Keratinocyte (primary cell): ENCODE measurements at regions not wholly inside any gene's neighbourhood (a gene's known extent, or its start where the extent isn't known, plus 50 kb on each side); places are given as distances from the start of the nearest gene placed in this dataset.

Experiments
- DNase-seq: peaks from one replicate; pipeline ENCODE4 v3.0.0-alpha.2; 2011; ENCODE audit warnings: low read depth, missing footprints, low spot score
- FAIRE-seq: peaks from 2 replicates; lab custom pipeline; 2011; peaks lifted over from hg19 to GRCh38; lab: Jason Lieb, UNC
- H2AFZ ChIP-seq: 2 replicates; pipeline ENCODE4 v1.6.0; 2012; ENCODE audit warnings: low read length, control low read depth, inconsistent platforms; ENCODE audit not compliant: control insufficient read depth
- H3K27ac ChIP-seq: 2 replicates; pipeline ENCODE4 v1.5.1; 2011; ENCODE audit warnings: low read length; ENCODE audit not compliant: control insufficient read depth, insufficient read depth
- H3K27me3 ChIP-seq: 3 replicates; pipeline ENCODE4 v1.6.0; 2011; ENCODE audit warnings: low read length; ENCODE audit not compliant: control insufficient read depth, insufficient read depth; ENCODE audit errors: extremely low read depth
- H3K36me3 ChIP-seq, 2 experiments: 2 replicates in 1 of 2; 3 replicates in 1 of 2; pipeline ENCODE4 v1.5.1; 2011; ENCODE audit warnings: low read length in 2 of 2, mild to moderate bottlenecking in 1 of 2; ENCODE audit not compliant: control insufficient read depth in 2 of 2, insufficient read depth in 2 of 2; ENCODE audit errors: extremely low read depth in 1 of 2
- H3K4me1 ChIP-seq: 3 replicates; pipeline ENCODE4 v1.5.1; 2011; ENCODE audit warnings: low read length; ENCODE audit not compliant: control insufficient read depth, insufficient read depth; ENCODE audit errors: extremely low read depth
- H3K4me2 ChIP-seq: 3 replicates; pipeline ENCODE4 v1.6.0; 2011; ENCODE audit warnings: low read depth, low read length; ENCODE audit not compliant: control insufficient read depth, insufficient read depth; ENCODE audit errors: extremely low read depth
- H3K4me3 ChIP-seq, 3 experiments: fragments of 200-600 bp in 1 of 3; sonication (generic) in 1 of 3; 2 replicates in 2 of 3; 3 replicates in 1 of 3; pipeline ENCODE4 v1.5.1; 2011 to 2016; ENCODE audit warnings: low read length in 3 of 3, mild to moderate bottlenecking in 3 of 3, control low read depth in 2 of 3, inconsistent platforms in 1 of 3, low read depth in 1 of 3, mixed read lengths in 1 of 3, mixed run types in 1 of 3, moderate library complexity in 1 of 3; ENCODE audit not compliant: control insufficient read depth in 2 of 3, insufficient read depth in 2 of 3; ENCODE audit errors: extremely low read depth in 1 of 3
- H3K79me2 ChIP-seq: 2 replicates; pipeline ENCODE4 v1.6.0; 2012; ENCODE audit warnings: low read length; ENCODE audit not compliant: control insufficient read depth, insufficient read depth
- H3K9ac ChIP-seq: 3 replicates; pipeline ENCODE4 v1.6.0; 2011; ENCODE audit warnings: low read length; ENCODE audit not compliant: control insufficient read depth, insufficient read depth; ENCODE audit errors: extremely low read depth
- H3K9me1 ChIP-seq: 3 replicates; pipeline ENCODE4 v1.6.0; 2011; ENCODE audit warnings: low read length; ENCODE audit not compliant: control insufficient read depth, insufficient read depth; ENCODE audit errors: extremely low read depth
- H3K9me3 ChIP-seq: 2 replicates; pipeline ENCODE4 v1.5.1; 2012; ENCODE audit warnings: low read depth, low read length; ENCODE audit not compliant: control insufficient read depth
- H4K20me1 ChIP-seq: 3 replicates; pipeline ENCODE4 v1.6.0; 2011; ENCODE audit warnings: low read length; ENCODE audit not compliant: control insufficient read depth, insufficient read depth; ENCODE audit errors: extremely low read depth
- EZH2 ChIP-seq: IDR thresholded peaks from one replicate; pipeline ENCODE4 v1.6.1; 2012; ENCODE audit warnings: inconsistent platforms, mild to moderate bottlenecking, low read length, moderate library complexity
- dilution Hi-C: fragments of 300-500 bp; cut with MboI; formaldehyde crosslinking; loops from one replicate; pipeline ENCODE4 v1.7.0; 2020; ENCODE audit warnings: low sequenced_read_pairs; ENCODE audit not compliant: extremely low pct_ligation_motif_present
- TF ChIP-seq, protein P1 (sequence below), 3 experiments: IDR thresholded peaks in 1 of 3; conservative IDR thresholded peaks in 1 of 3; optimal IDR thresholded peaks in 1 of 3; 2 replicates in 2 of 3; 3 replicates in 1 of 3; pipeline versions ENCODE3 to v1.5.1; 2011; ENCODE audit warnings: low read length in 3 of 3, mild to moderate bottlenecking in 3 of 3, moderate library complexity in 2 of 3, control low read depth in 1 of 3, inconsistent platforms in 1 of 3; ENCODE audit not compliant: insufficient read depth in 2 of 3; ENCODE audit errors: extremely low read depth in 1 of 3

DNA sequence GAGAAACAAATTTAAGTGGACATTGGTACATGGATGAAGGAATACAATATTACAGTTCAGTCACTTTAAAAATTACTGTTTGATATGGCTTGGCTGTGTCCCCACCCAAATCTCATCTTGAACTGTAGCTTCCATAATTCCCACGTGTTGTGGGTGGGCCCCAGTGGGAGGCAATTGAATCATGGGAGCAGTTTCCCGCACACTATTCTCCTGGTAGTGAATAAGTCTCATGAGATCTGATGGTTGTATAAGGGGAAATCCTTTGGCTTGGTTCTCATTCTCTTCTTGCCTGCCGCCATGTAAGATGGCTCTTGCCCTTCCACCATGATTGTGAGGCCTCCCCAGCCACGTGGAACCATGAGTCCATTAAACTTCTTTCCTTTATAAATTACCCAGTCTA is 804.2 kb upstream of the FRG1 start:
- FAIRE-seq = no peak

DNA sequence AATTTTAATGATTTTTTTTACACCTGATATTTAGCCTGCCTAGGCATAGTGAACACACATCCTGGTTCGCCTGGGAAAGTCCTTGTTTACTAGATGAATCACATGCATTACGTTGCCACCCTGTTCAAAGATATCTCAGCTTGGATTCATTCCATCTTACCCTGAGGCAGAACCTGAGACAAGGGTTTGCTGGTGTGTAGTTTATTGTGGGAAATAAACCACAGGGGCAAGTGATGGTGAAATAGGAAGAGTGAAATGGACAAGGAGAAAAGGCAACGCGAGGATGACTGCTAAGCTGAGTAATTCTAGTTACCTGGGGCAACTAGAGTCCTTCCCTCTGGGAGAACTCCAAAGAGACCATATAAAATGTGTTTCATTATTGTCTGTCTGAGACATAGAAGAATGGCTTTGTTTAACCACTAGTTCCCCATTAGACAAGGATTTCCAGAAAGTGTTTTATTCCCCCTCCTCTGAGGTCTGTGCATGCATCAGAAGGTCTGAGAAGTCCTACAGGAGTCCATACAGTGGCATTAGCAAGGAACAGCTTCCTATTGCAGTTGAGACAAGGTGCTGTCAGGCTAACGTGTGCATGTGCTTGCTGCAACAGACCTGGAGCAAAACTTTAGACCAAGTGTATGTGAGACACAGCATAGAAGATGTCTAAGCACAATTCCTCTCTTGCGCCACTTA is 797.3 kb upstream of the FRG1 start:
- no peak overlapping the region for H3K4me2 ChIP-seq
- dilution Hi-C loops = no loop called here

More for the DNA sequence above, 804.2 kb upstream of the FRG1 start:
- dilution Hi-C loops = no loop called here
- H3K79me2 ChIP-seq = no peaks in the 10 kb centered on the region
- no peaks in the 10 kb centered on the region for H4K20me1 ChIP-seq
- H3K4me2 ChIP-seq = no peak overlapping the region
- DNase-seq = no peak
- no peaks in the 10 kb centered on the region for H3K4me1 ChIP-seq
- no peak overlapping the region for H3K27ac ChIP-seq
- no peaks in the 10 kb centered on the region for H3K9me1 ChIP-seq
- no peak overlapping the region for H3K9ac ChIP-seq
- no peak overlapping the region for H2AFZ ChIP-seq
- TF ChIP-seq, protein P1, sequence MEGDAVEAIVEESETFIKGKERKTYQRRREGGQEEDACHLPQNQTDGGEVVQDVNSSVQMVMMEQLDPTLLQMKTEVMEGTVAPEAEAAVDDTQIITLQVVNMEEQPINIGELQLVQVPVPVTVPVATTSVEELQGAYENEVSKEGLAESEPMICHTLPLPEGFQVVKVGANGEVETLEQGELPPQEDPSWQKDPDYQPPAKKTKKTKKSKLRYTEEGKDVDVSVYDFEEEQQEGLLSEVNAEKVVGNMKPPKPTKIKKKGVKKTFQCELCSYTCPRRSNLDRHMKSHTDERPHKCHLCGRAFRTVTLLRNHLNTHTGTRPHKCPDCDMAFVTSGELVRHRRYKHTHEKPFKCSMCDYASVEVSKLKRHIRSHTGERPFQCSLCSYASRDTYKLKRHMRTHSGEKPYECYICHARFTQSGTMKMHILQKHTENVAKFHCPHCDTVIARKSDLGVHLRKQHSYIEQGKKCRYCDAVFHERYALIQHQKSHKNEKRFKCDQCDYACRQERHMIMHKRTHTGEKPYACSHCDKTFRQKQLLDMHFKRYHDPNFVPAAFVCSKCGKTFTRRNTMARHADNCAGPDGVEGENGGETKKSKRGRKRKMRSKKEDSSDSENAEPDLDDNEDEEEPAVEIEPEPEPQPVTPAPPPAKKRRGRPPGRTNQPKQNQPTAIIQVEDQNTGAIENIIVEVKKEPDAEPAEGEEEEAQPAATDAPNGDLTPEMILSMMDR (optimal IDR thresholded peaks at IDR 0.05 in 1 of 3, IDR thresholded peaks at IDR 0.05 in 1 of 3, conservative IDR thresholded peaks at IDR 0.05 in 1 of 3; ENCODE audit: extremely low read depth in 1 of 3, insufficient read depth in 2 of 3, low read length in 3 of 3) = no peak
- no peak for TF ChIP-seq EZH2
- H3K27me3 ChIP-seq = no peaks in the 10 kb centered on the region
- H3K36me3 ChIP-seq = no peaks in the 10 kb centered on the region
- H3K4me3 ChIP-seq = no peak overlapping the region
- no peaks in the 10 kb centered on the region for H3K9me3 ChIP-seq

More for the DNA sequence above, 797.3 kb upstream of the FRG1 start:
- TF ChIP-seq, protein P1 (optimal IDR thresholded peaks at IDR 0.05 in 1 of 3, IDR thresholded peaks at IDR 0.05 in 1 of 3, conservative IDR thresholded peaks at IDR 0.05 in 1 of 3; ENCODE audit: extremely low read depth in 1 of 3, insufficient read depth in 2 of 3, low read length in 3 of 3) = no peak
- no peak for TF ChIP-seq EZH2
- Histone ChIP-seq H4K20me1 (no peaks in the 10 kb centered on the region), H3K79me2 (no peaks in the 10 kb centered on the region), H2AFZ (no peak overlapping the region), H3K9me1 (no peaks in the 10 kb centered on the region), H3K9me3 (peaks cover 4% of the 10 kb centered on the region), H3K27ac (no peak overlapping the region), H3K4me1 (no peaks in the 10 kb centered on the region), H3K27me3 (no peaks in the 10 kb centered on the region), H3K4me3 (no peak overlapping the region), H3K9ac (no peak overlapping the region), H3K36me3 (no peaks in the 10 kb centered on the region)
- DNase-seq (no peak), FAIRE-seq (no peak)
